ENCODE measurements at regions not wholly inside any gene's neighbourhood (a gene's known extent, or its start where the extent isn't known, plus 50 kb on each side); places are given as distances from the start of the nearest gene placed in this dataset.

DNA sequence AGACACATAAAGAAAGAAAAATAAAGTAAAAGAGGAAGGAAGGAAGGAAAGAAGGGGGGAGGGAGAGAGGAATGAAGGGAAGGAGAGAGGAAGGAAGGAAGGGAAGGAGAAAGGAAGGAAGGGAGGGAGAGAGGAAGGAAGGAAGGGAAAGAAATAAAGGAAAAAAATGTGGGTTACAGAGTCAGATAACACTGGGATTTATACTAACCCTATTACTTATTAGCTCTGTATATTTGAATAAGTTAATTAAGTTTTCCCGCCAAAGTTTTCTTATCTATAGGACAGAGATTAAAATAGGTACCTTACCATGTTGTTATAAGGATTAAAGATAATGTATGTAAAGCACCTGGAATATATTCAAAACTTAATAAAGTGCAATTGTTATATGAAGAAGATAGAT is 439.3 kb upstream of the KCNMB2 start:
- TF ChIP-seq CTCF (IDR thresholded peaks at IDR 0.05): no peak
- TF ChIP-seq EZH2 (IDR thresholded peaks at IDR 0.05; ENCODE audit: borderline replicate concordance, insufficient read depth, low read depth, low read length, poor library complexity, severe bottlenecking): no peak
